ENCODE measurements at regions not wholly inside any gene's neighbourhood (a gene's known extent, or its start where the extent isn't known, plus 50 kb on each side); places are given as distances from the start of the nearest gene placed in this dataset.
A peak's percentile ranks its signal among the peaks of the same experiment; 100 is the strongest.

GRCh38 chr2:234846599-234847363 lies 105.0 kb upstream of the SH3BP4 start:
- Histone ChIP-seq H3K27ac (peak overlapping the region; percentile 16 to 31; a peak in 2 of 6 replicates), H3K4me3 (no peak overlapping the region), H3K4me2 (no peak overlapping the region), H3K9me3 (no peaks in the 10 kb centered on the region), H3K4me1 (peaks cover 27% of the 10 kb centered on the region)
- no peak for FAIRE-seq
- ATAC-seq: no peak
- DNase-seq (ENCODE audit: low read depth in 1 of 2, low spot score in 1 of 2): no peak
- ChIA-PET POLR2A (no interaction called here), CTCF (no interaction called here)
- 88% methylated on average over 11 of the region's 11 CpGs for WGBS (ENCODE audit: missing lambda C conversion rate)
- TF ChIP-seq CEBPB (IDR thresholded peaks at IDR 0.05) (no peak), FOSB (CRISPR knock-in tag; IDR thresholded peaks at IDR 0.05) (no peak), ELK1 (IDR thresholded peaks at IDR 0.05; ENCODE audit: low read depth, low read length) (no peak), FOXS1 (CRISPR knock-in tag; IDR thresholded peaks at IDR 0.05) (no peak), RARB (CRISPR knock-in tag; IDR thresholded peaks at IDR 0.05) (no peak), ZC3H11A (IDR thresholded peaks at IDR 0.05) (no peak), SREBF2 (IDR thresholded peaks at IDR 0.05) (no peak), ATOH8 (CRISPR knock-in tag; IDR thresholded peaks at IDR 0.05; ENCODE audit: low read depth) (no peak)

DNA sequence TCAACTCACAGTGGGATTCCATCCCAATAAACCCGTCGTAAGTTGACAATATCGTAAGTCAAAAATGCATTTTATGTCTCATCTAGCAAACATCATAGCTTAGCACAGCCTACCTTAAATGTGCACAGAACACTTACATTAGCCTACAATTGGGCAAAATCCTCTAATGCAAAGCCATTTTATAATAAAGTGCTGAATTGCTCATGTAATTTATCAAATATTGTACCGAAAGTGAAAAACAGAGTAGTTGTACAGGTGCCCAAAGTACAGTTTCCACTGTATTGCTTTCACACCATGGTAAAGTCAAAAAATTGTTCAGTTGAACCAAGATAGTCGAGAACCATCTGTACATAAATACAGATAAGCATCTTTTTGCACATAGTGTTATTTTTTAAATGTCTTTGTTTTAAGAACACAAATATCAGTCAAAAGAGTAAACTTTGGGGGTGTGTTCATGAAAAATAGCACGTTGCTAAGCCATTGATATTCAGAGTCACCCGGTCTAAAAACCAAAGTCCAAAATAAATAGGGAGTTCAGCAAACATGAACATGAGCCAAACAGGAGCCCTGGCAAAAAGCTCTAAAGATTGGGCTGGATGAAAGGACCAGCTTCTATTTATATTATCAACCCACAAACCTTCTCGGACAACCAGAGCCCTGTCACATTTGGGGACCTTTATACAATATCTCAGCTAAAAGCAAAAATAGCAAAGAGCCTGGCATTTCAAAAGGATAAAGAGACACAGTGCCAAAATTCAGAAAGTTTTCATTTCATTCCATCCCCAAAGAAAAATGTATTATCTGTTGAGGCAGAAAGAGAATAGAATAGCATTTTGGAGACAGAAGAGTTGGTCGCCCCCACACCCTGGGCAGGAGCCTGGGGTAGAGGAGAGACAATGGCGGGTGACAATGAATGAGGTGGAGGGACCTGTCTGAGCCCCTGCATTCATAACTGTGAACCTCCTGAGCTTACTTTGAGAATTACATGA lies 105.9 kb upstream of the SH3BP4 start:
- Histone ChIP-seq H3K4me3 (no peak overlapping the region), H3K4me1 (peaks cover 36% of the 10 kb centered on the region), H3K4me2 (peak overlapping the region; percentile 13), H3K27ac (peak overlapping the region; percentile 16 to 31; a peak in 2 of 6 replicates), H3K9me3 (no peaks in the 10 kb centered on the region)
- no peak for ATAC-seq
- WGBS (ENCODE audit: missing lambda C conversion rate): 70% methylated on average over 10 of the region's 10 CpGs
- TF ChIP-seq NR3C1 (IDR thresholded peaks at IDR 0.05): no peak
- no peak for TF ChIP-seq ESRRA (IDR thresholded peaks at IDR 0.05; ENCODE audit: borderline replicate concordance, low read length)
- TF ChIP-seq ZC3H11A (IDR thresholded peaks at IDR 0.05): no peak
- no peak for TF ChIP-seq CBX8 (IDR thresholded peaks at IDR 0.05)
- TF ChIP-seq PHF8 (IDR thresholded peaks at IDR 0.05; ENCODE audit: borderline replicate concordance, low read depth): no peak
- TF ChIP-seq HOXB5 (CRISPR knock-in tag; IDR thresholded peaks at IDR 0.05): no peak
- TF ChIP-seq USF2 (IDR thresholded peaks at IDR 0.05): no peak
- TF ChIP-seq, protein P1, sequence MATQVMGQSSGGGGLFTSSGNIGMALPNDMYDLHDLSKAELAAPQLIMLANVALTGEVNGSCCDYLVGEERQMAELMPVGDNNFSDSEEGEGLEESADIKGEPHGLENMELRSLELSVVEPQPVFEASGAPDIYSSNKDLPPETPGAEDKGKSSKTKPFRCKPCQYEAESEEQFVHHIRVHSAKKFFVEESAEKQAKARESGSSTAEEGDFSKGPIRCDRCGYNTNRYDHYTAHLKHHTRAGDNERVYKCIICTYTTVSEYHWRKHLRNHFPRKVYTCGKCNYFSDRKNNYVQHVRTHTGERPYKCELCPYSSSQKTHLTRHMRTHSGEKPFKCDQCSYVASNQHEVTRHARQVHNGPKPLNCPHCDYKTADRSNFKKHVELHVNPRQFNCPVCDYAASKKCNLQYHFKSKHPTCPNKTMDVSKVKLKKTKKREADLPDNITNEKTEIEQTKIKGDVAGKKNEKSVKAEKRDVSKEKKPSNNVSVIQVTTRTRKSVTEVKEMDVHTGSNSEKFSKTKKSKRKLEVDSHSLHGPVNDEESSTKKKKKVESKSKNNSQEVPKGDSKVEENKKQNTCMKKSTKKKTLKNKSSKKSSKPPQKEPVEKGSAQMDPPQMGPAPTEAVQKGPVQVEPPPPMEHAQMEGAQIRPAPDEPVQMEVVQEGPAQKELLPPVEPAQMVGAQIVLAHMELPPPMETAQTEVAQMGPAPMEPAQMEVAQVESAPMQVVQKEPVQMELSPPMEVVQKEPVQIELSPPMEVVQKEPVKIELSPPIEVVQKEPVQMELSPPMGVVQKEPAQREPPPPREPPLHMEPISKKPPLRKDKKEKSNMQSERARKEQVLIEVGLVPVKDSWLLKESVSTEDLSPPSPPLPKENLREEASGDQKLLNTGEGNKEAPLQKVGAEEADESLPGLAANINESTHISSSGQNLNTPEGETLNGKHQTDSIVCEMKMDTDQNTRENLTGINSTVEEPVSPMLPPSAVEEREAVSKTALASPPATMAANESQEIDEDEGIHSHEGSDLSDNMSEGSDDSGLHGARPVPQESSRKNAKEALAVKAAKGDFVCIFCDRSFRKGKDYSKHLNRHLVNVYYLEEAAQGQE (IDR thresholded peaks at IDR 0.05): no peak
- no peak for TF ChIP-seq EP300 (IDR thresholded peaks at IDR 0.05)
- TF ChIP-seq HMGXB4 (CRISPR knock-in tag; IDR thresholded peaks at IDR 0.05; ENCODE audit: borderline replicate concordance): no peak
- TF ChIP-seq EHF (CRISPR knock-in tag; IDR thresholded peaks at IDR 0.05): no peak
- no peak for TF ChIP-seq SREBF2 (IDR thresholded peaks at IDR 0.05)
- TF ChIP-seq RAD21 (conservative IDR thresholded peaks at IDR 0.05 in 1 of 2, IDR thresholded peaks at IDR 0.05 in 1 of 2): no peak
- ChIA-PET CTCF (interaction anchor here (0.6 kb wide), 1 partner anchor 8 kb away, joined by 3 read pairs; no protein-coding TSS in a partner anchor), POLR2A (no interaction called here)
- no peak for FAIRE-seq
- no peak for DNase-seq (ENCODE audit: low read depth in 1 of 2, low spot score in 1 of 2)
